ENCODE measurements at regions not wholly inside any gene's neighbourhood (a gene's known extent, or its start where the extent isn't known, plus 50 kb on each side); places are given as distances from the start of the nearest gene placed in this dataset.
"Not testable (repeated sequence)": the region's sequence is repeated elsewhere in the genome, so short reads cannot be mapped to it uniquely, and the experiment has no call there.

DNA sequence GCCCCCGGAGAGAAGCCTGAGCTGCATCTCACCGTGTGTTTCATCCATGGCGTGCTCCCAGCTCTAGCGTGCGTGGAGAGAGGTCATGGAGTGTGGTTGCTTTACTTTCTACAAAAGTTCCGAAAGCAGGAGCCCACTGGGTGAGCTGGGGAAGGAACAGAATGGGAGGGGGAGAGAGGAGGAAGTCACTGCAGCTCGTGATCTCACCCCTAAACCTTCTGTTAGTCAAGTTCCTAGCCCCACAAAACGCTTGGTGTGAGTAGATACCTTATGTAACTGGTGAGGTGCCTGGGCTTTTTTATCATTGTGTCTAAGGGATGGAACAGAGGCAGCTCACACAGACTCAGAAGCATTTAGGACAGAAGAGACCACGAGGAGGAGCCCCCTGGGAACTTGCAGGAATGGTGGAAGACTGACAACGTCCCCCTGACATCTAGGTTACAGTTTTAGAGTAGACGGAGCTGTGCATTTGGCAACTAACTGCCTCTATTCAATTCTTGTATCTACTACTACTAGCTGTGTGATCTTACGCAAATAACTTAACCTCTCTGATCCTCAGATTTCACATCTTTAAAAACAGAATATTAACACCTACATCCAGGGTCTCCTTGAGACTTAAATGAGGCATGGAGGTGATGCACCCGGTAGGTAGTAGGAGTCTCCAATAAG, 123.3 kb downstream of the ARL4C start:
- no peak for DNase-seq

DNA sequence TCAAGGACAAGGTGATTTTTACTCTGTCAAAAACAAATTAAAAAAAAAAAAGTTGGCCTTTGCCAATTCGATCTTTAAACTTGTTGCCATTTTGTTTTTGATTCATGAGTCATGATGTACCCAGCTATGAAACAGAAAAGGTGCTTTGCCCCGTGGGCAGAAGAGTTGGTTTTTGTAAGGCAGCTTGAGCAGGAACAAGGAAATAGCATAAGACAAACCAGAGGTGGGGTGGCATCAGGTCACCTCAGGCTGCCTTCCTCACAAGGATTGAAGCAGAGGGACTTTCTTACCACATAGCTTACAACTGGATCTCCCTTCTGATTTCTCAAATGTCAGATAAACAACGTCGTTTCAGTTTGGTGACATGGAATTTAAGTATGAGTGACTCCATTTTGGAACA, 123.8 kb downstream of the ARL4C start:
- DNase-seq: no peak

DNA sequence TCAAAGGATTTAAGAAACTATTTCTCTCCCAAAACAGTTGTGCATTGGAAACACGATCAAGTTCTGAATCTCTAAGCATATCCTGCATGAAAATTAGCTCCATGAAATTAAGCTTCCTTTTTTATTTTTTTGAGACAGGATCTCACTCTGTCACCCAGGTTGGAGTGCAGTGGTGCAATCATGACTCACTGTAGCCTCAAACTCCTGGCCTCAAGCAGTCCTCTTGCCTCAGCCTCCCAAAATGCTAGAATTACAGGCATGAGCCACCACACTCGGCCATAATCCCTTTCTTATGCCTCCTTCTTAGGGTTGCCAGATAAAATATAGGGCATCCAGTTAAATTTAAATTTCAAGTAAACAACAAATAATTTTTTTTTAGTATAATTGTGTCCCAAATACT, 124.4 kb downstream of the ARL4C start:
- DNase-seq: no peak

DNA sequence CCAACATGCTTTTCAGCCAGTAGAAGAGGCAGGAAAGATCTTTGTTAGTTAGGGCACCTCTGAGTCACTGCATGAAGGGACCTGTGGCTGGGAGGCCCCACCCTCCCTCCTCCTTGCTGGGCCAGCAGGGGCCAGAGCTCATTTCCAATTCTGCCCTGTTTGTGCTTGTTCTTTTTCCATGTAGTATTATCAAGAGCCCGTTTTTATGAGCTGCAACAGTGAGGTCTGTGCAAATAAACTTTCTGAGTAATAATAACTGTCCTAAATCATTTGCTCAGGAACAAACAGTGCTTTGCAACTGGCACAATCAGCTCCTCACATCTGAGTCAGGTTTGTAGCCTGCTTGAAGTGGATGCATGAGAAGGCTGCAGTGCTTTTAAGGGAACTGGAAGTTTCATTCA, 128.0 kb downstream of the ARL4C start:
- no peak for DNase-seq

DNA sequence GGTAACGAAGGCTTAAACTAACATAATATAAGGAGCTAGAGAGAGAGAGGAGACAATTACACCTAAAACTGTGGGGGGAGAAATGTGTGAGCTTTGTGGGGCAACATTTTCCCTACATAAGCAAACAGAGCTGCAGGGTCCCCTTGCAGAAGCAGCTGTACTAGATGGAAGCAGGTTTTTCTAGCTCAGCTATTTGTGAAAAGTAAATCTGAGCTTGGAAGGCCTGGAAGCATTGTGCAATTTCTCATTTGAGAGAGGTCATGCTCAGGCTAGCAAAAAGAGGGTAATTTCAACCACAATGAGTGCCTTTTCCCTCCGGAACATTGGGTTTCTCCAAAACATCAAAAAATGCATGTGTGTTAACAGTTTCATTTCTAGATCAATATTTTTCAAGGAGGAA, 130.0 kb downstream of the ARL4C start:
- DNase-seq: peak in 1 of 2 donors; percentile 14

DNA sequence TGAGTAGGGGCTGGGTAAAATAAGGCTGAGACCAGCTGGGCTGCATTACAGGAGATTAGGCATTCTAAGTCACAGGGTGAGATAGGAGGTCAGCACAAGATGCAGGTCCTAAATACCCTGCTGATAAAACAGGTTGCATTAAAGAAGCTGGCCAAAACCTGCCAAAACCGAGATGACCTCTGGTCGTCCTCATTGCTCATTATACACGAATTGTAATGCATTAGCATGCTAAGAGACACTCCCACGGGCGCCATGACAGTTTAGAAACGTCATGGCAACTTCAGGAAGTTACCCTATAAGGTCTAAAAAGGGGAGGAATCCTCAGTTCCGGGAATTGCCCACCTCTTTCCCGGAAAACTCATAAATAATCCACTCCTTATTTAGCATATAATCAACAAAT, 132.2 kb downstream of the ARL4C start:
- DNase-seq: no peak

DNA sequence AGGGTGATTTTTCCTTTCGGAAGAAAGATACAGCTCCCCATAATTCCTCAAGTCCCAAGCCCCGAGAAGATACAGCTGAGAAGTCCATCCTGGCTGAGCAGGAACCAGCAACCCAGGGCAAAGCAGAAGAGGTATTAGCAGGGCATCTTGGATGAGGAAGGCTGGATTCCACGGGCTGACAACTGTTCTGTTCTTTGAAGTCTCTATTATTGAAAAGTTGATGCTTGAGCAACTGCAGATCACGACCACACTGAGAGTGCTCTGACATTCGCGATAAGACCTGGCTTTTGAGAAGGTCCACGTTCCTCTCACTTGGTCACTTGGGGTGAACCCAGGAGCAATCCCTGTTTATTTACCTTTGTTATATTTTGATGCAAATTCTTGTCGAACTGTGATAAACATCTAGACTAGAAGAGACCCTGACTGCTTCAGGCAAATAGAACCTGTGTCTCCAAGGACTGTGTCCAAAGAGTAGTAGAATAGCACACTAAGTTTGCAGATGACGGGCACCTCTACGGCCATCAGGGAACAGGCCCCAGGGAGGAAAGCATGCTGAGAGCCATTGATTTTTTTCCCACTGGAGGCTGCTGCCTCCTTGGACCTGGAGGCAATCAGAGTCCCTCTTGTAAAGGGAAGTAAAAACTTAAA, 133.1 kb downstream of the ARL4C start:
- DNase-seq: no peak

DNA sequence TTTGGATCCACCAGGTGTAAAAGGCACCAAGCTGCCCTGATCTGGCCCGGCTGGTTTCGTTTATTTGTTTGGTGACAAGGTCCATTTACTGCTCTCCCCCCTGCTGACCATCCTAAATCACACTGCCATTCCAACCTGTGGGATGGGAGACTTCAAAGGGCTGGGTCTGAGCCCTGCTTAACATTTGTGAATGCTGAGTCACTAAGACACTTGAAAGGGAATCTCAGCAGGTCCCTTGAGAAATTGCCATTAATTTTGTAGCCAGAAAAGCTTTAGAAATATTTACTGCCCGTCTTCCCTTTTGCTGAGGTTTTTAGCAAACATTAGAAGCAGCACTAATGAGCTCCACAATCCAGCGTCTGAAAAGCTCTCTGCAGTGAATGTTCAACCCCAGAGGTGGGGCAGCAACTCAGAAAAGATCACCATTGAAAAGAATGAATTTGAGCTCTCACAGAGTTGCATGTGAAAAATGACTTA, 133.8 kb downstream of the ARL4C start:
- DNase-seq: no peak

DNA sequence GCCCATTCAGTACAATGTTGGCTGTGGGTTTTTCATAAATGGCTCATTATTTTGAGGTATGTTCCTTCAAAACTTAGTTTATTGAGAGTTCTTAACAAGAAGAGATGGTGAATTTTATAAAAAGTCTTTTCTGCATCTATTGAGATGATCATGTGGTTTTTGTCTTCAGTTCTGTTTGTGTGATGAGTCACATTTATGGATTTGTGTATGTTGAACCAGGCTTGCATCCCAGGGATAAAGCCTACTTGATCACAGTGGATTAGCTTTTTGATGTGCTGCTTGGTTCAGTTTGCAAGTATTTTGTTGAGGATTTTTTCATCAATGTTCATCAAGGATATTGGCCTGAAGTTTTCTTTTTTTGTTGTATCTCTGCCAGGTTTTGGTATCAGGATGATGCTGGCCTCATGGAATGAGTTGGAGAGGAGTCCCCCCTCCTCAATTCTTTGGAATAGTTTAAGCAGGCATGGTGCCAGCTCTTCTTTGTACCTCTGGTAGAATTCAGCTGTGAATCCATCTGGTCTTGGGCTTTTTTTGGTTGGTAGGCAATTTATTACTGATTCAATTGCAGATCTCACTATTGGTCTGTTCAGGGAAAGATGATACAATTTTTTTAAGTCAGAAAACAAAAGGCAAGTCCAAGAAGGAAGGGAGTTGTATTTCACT, 136.4 kb downstream of the ARL4C start:
- DNase-seq: not testable (repeated sequence)

DNA sequence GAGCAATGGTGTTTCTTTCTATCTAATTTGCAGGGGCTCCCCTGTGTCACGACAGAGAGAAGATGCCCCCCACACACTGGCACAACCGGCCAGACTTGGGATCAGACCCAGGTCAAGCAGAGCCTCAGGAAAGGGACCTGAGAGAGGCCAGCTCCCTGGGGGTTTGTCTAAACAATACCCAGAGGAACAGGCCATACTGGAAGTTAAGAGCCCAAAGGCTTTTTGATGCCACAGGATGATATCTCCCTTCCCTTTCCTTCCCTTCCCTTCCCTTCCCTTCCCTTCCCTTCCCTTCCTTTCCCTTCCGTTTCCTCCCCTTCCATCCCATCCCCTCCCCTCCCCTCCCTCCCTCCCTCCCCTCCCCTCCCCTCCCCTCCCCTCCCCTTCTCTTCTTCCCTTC, 139.2 kb downstream of the ARL4C start:
- no peak for DNase-seq

DNA sequence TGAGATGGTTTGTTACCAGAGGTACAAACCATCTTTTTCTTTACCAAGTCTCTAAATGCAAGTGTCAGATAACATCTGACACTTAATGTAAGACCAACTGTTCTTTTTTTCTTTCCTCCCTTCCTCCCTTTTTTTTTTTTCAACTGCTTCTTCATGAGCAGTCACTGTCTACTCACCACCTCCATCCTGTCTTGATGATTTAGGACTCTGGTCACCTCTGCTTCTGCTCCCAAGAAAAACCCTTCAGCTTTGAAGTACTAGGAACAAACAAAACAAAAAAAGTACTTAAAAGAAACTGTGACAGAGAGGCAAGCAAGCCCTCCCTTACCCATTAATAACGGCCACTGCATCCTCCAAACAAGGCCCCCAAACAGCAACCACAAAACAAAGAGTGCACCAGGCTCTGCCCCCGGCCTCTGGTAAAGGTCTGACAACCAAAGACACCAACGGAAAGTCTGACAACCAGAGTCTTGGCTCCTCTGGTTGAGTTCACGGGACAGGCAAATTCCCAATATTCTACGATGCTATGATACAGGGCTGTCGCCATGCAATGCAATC, 141.0 kb downstream of the ARL4C start:
- DNase-seq: no peak

DNA sequence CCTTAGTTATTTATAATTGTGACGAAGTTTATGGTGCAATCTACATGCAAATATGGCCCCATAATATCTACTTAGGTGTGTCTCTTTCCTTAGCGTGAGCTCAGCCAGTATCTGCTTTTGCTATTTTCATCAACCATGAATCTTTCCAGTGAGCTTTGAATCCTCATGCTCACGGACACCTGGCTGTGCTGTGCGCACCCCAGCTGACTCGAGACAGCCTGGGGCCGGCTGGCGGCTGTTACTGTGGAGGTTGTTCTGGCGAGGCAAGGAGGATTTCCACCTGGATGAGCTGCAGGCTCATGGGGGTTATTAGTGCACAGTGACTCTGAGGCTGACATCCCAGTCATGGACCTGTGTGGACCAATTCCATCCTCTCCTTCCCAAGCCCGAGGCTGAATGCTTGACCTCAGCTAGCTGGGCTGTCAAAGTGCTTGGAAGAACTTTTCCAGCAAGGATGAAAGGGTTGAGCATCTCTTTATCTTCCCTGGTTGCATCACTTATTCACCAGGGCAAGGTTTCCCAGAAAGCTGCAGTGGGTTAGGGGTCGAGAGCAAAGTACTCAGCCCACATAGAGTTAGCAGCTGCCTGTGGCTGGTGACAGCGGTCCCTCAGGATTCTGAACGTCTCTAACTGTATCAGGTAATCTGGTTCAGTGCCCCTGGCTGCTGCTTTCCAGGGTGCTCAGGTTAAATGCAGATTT, 141.7 kb downstream of the ARL4C start:
- DNase-seq: no peak

DNA sequence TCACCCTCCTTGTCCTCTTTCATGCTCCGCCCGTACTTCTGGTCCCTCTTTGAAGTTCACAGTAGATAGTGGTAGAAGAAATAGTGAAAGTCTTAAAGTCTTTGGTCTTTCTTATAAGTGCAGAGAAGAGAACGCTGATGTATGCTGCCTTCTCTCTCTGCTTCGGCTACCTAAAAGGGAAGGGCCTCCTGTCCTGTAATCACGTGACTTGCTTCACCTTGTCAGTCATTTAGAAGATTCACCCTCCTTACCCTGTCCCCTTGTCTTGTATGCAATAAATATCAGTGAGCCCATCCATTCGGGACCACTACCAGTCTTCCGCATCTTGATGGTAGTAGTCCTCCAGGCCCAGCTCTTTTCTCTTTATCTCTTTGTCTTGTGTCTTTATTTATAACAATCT, 144.6 kb downstream of the ARL4C start:
- no peak for DNase-seq

DNA sequence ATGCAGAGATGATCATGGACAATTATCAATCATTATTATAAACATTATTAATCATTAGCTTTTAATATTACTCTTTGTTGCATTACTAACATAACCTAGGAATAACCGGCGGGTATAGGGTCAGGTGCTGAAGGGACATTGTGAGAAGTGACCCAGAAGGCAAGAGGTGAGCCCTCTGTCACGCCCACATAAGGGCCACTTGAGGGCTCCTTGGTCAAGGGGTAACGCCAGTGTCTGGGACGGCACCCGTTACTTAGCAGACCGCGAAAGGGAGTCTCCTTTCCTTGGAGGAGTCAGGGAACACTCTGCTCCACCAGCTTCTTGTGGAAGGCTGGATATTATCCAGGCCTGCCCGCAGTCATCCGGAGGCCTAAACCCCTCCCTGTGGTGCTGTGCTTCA, 145.0 kb downstream of the ARL4C start:
- DNase-seq: not testable (repeated sequence)

DNA sequence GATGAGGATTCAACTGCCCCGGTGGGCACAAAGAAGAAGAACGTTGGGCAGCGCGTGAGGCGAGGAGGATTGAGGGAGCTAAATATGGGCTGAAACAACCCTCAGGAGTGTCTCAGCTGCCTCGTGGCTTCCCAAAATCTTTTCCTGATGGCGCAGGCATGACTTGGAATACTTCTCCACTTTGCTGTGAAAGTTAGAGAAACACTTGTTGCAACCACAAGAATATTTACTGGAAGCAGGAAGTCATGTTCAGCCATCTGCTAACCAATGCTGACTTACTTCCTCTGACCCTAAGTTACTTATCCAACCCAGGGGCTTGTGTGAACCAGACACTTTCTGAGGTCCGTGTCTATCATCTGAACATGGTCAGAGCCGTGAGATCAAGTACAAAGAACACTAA, 148.8 kb downstream of the ARL4C start:
- DNase-seq: no peak

DNA sequence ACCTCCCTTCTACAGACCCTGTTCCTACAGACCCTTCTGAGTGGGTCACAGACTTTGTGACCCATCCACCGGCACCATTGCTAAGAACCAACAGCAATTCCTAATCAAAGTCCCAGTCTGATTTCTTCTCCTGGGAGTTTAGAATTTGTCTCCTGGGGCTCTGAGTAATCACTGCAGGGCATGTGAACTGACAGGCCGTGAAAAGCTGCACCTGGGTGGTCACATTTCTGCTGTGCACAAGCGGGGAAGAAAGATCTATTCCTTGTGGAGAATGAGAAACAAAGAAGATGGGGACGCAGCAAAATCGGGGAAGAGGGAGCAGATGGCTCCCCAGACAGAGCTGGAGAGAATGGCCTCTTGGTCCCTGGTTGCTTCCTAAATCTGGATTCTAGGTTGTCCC, 151.0 kb downstream of the ARL4C start:
- no peak for DNase-seq

DNA sequence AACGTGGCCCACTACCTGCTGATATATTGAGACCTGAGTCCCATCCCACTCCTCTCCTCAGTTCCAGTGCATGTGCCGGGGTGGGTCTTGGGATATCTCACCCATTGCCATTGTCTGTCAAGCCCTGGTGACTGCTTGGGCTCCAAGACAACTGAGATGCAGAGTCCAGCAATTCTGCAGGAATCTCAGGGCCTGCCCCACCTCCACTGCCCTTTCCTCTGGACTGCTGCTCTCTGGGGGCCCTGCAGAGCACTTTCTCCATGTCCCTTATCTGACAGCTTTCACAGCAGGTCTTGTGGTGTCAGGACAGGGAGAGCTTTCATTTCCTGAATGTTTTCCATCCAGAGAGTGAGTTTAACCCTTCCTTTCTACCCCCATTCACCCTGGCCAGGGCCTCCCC, 152.9 kb downstream of the ARL4C start:
- DNase-seq: no peak

DNA sequence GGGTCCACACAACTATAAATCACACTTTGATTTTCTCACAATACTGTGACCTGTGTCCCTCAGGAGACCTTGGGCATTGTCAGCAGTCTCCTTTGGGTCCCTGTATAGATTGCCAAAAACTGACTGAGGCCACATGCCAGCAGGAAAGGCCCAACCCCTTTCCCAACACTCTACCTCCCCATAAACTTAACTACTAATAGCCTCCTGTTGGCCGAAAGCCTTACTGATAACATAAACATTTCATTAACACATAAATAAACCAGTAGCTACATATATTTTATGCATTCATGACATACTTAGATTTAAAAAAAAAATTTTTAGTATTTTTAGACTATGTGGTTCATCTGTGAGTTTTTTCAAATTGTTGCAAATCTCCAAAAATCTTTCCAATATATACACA, 153.5 kb downstream of the ARL4C start:
- no peak for DNase-seq

DNA sequence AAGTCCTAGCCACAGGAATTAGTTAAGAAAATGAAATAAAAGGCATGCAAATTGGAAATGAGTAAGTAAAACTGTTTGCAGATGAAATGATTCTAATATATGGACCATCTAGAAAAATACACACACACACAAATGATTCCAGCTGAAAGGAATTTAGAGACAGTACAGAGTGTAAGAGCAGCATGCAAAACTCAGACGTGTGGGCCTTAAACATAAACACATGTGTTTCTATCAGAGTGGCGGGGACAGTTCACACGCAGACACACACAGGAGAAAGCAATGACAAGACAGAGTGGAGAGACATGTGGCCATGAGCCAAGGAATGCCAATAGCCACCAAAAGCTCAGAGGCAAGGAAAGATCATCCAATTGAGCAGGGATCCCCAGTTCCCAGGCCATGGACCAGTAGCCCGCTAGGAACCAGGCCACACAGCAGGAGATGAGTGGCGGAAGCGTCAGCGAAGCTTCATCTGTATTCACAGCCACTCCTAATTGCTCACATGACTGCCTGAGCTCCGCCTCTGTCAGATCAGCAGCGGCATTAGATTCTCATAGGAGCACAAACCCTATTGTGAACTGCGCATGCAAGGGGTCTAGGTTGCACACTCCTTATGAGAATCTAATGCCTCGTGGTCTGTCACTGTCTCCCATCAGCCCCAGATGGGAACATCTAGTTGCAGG, 155.4 kb downstream of the ARL4C start:
- no peak for DNase-seq

DNA sequence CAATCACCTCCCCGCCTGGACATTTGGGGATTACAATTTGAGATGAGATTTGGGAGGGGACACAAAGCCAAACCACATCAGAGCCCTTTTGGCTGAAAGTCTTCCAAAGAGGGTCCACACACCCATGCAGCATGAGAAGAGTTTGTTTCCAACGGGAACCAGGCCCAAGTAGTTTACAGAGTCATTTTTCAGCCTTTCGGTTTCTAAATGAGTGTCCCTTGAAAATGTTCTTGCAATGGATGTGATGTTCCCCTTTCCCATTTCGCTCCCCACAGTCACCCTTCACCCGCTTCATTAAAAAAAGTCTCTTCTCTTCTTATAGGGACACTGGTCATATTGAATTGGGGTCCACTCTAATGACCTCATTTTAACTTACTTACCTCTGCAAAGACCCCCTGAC, 157.4 kb downstream of the ARL4C start:
- no peak for DNase-seq

DNA sequence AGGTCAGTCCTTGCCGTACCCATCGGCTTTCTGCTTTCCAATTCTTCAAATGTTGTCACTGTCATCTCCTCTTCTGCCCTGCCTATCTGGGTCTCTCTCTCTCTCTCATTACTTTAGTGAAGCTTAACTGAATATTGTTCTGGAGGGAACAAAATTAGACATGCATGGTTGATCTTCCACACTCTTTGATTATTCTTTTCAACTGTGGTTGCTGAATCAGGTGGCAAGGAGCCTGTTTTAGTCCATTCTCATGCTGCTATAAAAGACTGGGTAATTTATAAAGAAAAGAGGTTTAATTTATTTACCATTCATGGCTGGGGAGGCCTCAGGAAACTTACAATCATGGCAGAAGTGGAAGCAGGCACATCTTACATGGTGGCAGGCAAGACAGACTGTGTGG, 157.9 kb downstream of the ARL4C start:
- no peak for DNase-seq

DNA sequence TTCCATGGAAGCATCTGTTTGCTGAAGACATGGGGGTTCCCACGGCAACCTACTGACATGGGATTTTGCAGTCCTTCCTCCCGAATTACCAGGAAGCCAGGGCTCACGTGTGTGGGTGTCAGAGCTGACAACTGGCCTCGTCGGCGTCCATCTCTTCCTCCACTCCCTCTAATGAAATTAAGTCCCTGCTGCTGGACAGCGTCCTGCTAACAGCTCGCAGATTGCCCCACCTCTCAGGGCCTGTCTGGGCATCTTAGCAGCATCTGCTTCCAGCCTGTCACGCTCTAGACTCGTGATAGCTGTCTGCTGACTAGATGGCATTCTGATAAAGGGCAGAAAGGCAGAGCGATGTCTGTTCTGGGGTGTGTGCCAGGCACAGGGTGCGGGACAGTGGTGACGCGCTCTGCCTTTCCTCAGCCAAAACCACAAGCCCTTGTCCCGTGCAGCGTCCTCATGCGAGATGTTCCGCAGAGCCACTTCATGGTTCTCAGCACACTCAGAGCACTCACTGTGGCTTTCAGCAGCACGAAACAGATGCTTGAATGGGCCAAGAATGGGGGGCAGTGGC, 161.1 kb downstream of the ARL4C start:
- DNase-seq: peak in 1 of 2 donors; percentile 59

Data from hippocampal formation (tissue), 2 donors.